Fibroblast of lung (primary cell): ENCODE measurements at regions not wholly inside any gene's neighbourhood (a gene's known extent, or its start where the extent isn't known, plus 50 kb on each side); places are given as distances from the start of the nearest gene placed in this dataset.

ENCODE experiments used
- EZH2 ChIP-seq: IDR thresholded peaks from 2 replicates; pipeline ENCODE4 v1.5.1; 2012; ENCODE audit warnings: low read length, control low read depth, mild to moderate bottlenecking; ENCODE audit errors: missing control alignments
- TF ChIP-seq, protein P1 (sequence below), 2 donors: IDR thresholded peaks in 1 of 2; conservative IDR thresholded peaks in 1 of 2; 1 replicate in 1 of 2; 2 replicates in 1 of 2; pipeline ENCODE4 v1.5.1; 2011 to 2012; ENCODE audit warnings: low read length in 2 of 2, control low read depth in 1 of 2, inconsistent platforms in 1 of 2, low read depth in 1 of 2, mild to moderate bottlenecking in 1 of 2

DNA sequence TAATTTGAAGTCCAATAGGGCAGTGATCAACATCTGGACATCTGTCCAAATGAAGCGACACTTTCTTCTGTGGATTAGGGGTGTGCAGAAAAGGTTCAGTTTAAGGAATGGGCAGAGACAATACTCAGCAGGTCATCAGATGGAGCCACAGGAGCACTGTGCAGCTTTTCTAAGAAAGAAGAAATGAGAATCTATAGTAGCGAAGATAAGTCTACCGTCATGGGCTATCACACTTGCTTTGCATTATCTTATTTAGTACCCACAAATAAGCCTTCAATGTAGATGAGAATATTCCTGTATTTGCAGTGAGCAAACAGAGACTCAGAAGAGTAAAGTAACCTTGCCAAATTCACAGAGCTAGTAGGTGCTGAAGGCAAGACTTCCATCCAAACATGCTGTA lies 412.0 kb upstream of the GOT2 start:
- TF ChIP-seq, protein P1, sequence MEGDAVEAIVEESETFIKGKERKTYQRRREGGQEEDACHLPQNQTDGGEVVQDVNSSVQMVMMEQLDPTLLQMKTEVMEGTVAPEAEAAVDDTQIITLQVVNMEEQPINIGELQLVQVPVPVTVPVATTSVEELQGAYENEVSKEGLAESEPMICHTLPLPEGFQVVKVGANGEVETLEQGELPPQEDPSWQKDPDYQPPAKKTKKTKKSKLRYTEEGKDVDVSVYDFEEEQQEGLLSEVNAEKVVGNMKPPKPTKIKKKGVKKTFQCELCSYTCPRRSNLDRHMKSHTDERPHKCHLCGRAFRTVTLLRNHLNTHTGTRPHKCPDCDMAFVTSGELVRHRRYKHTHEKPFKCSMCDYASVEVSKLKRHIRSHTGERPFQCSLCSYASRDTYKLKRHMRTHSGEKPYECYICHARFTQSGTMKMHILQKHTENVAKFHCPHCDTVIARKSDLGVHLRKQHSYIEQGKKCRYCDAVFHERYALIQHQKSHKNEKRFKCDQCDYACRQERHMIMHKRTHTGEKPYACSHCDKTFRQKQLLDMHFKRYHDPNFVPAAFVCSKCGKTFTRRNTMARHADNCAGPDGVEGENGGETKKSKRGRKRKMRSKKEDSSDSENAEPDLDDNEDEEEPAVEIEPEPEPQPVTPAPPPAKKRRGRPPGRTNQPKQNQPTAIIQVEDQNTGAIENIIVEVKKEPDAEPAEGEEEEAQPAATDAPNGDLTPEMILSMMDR (conservative IDR thresholded peaks at IDR 0.05 in 1 of 2, IDR thresholded peaks at IDR 0.05 in 1 of 2; ENCODE audit: low read depth in 1 of 2, low read length in 2 of 2): no peak
- no peak for TF ChIP-seq EZH2
